CD4-positive, alpha-beta T cell (primary cell): ENCODE measurements at regions not wholly inside any gene's neighbourhood (a gene's known extent, or its start where the extent isn't known, plus 50 kb on each side); places are given as distances from the start of the nearest gene placed in this dataset.

Source experiments
- ATAC-seq: fragments of 200-7000 bp; cut with Tn5 transposase; one replicate; pipeline ENCODE4 v1.10.0; 2022; ENCODE audit warnings: mild to moderate bottlenecking; ENCODE audit not compliant: poor library complexity
- CTCF ChIA-PET: fragments of 350-600 bp; sonication (Branson Sonifier 250); formaldehyde crosslinking; loops from one replicate; lab custom pipeline; 2021; ENCODE audit warnings: antibody characterized with exemption, inconsistent platforms; lab: Charles Lee
- POLR2A ChIA-PET: fragments of 350-600 bp; sonication (Branson Sonifier 250); formaldehyde crosslinking; loops from one replicate; lab custom pipeline; 2021; ENCODE audit warnings: antibody characterized with exemption, inconsistent platforms; lab: Charles Lee
- DNase-seq, 14 experiments: peaks; one replicate each; pipeline ENCODE4 v3.0.0-alpha.2; 2013 to 2020; ENCODE audit warnings: mixed read lengths in 2 of 14
- H3K27ac ChIP-seq, 2 donors: one replicate each; pipeline versions ENCODE4 v1.5.1 to v1.7.0; 2013; ENCODE audit warnings: low read length in 2 of 2, low read depth in 1 of 2, mild to moderate bottlenecking in 1 of 2
- H3K27me3 ChIP-seq, 2 experiments: 1 replicate in 1 of 2; 2 replicates in 1 of 2; pipeline versions ENCODE4 v1.6.1 to v1.7.0; 2013; ENCODE audit warnings: low read length in 2 of 2, control low read depth in 1 of 2, mild to moderate bottlenecking in 1 of 2, moderate library complexity in 1 of 2; ENCODE audit not compliant: insufficient read depth in 2 of 2, control insufficient read depth in 1 of 2
- H3K36me3 ChIP-seq: one replicate; pipeline ENCODE4 v1.6.1; 2013; ENCODE audit warnings: low read length, control low read depth; ENCODE audit not compliant: insufficient read depth
- H3K4me1 ChIP-seq: one replicate; pipeline ENCODE4 v1.6.1; 2013; ENCODE audit warnings: low read length, control low read depth; ENCODE audit not compliant: insufficient read depth
- H3K4me3 ChIP-seq: one replicate; pipeline ENCODE4 v1.5.1; 2013; ENCODE audit warnings: mild to moderate bottlenecking, low read length, moderate library complexity
- H3K9me3 ChIP-seq, 2 experiments: 1 replicate in 1 of 2; 2 replicates in 1 of 2; pipeline versions ENCODE4 v1.6.1 to v1.7.0; 2013; ENCODE audit warnings: low read length in 2 of 2, mild to moderate bottlenecking in 2 of 2, control low read depth in 1 of 2, moderate library complexity in 1 of 2; ENCODE audit not compliant: control insufficient read depth in 1 of 2, insufficient read depth in 1 of 2
- H3K27ac Mint-ChIP-seq: one replicate; pipeline ENCODE4 v1.8.0; 2020; ENCODE audit warnings: mixed read lengths
- H3K27me3 Mint-ChIP-seq: one replicate; pipeline ENCODE4 v1.8.0; 2021; ENCODE audit warnings: mixed read lengths
- H3K36me3 Mint-ChIP-seq: one replicate; pipeline ENCODE4 v1.8.0; 2021; ENCODE audit warnings: low read depth, mixed read lengths
- H3K4me1 Mint-ChIP-seq: one replicate; pipeline ENCODE4 v1.8.0; 2021; ENCODE audit warnings: low read depth, mixed read lengths
- H3K4me3 Mint-ChIP-seq: one replicate; pipeline ENCODE4 v1.8.0; 2020; ENCODE audit warnings: mild to moderate bottlenecking, mixed read lengths
- H3K9me3 Mint-ChIP-seq: one replicate; pipeline ENCODE4 v1.8.0; 2020; ENCODE audit warnings: mixed read lengths
- intact Hi-C, 2 experiments: fragments of 100-400 bp; cut with DNase I in 1 of 2; cut with micrococcal nuclease in 1 of 2; formaldehyde crosslinking; loops; one replicate each; pipeline versions ENCODE4 v1.15.1 to v1.9.0; 2023 to 2025; cut with DNase I, micrococcal nuclease
- TF ChIP-seq, protein P1 (sequence below): fragments of 200-600 bp; IDR thresholded peaks from one replicate; pipeline ENCODE4 v1.8.0; 2022; ENCODE audit warnings: antibody characterized with exemption, mild to moderate bottlenecking

DNA sequence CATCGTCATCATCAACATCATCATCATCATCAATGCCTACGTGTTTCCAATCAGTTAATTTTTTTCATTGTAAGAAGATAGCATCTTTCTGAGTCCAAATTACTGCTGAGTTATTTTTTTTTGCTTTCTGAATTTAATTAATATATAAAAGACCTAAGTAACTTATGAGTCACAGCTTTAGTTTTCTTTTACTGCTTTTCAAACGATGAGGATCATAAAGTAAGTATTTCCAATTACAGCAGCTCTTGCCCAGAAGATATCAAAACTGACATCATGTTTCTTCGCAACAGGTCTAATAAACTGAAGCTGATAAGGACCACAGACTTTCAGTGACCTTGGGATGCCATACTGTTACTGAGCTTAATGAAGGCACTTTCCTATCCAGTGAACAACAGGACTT is 442.2 kb downstream of the DSEL start:
- H3K27ac Mint-ChIP-seq: no peak overlapping the region
- H3K4me3 Mint-ChIP-seq: no peak overlapping the region
- H3K4me1 ChIP-seq: no peaks in the 10 kb centered on the region
- DNase-seq: no peak
- TF ChIP-seq, protein P1, sequence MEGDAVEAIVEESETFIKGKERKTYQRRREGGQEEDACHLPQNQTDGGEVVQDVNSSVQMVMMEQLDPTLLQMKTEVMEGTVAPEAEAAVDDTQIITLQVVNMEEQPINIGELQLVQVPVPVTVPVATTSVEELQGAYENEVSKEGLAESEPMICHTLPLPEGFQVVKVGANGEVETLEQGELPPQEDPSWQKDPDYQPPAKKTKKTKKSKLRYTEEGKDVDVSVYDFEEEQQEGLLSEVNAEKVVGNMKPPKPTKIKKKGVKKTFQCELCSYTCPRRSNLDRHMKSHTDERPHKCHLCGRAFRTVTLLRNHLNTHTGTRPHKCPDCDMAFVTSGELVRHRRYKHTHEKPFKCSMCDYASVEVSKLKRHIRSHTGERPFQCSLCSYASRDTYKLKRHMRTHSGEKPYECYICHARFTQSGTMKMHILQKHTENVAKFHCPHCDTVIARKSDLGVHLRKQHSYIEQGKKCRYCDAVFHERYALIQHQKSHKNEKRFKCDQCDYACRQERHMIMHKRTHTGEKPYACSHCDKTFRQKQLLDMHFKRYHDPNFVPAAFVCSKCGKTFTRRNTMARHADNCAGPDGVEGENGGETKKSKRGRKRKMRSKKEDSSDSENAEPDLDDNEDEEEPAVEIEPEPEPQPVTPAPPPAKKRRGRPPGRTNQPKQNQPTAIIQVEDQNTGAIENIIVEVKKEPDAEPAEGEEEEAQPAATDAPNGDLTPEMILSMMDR: no peak
- intact Hi-C loops: no loop called here
- no peaks in the 10 kb centered on the region for H3K9me3 ChIP-seq
- ChIA-PET POLR2A (no interaction called here), CTCF (no interaction called here)
- no peaks in the 10 kb centered on the region for H3K27me3 ChIP-seq
- H3K9me3 Mint-ChIP-seq: peaks cover 3% of the 10 kb centered on the region
- H3K36me3 ChIP-seq: no peaks in the 10 kb centered on the region
- no peaks in the 10 kb centered on the region for H3K4me1 Mint-ChIP-seq
- H3K27ac ChIP-seq: no peak overlapping the region
- no peak for ATAC-seq
- H3K27me3 Mint-ChIP-seq: no peaks in the 10 kb centered on the region
- no peaks in the 10 kb centered on the region for H3K36me3 Mint-ChIP-seq
- H3K4me3 ChIP-seq: no peak overlapping the region

DNA sequence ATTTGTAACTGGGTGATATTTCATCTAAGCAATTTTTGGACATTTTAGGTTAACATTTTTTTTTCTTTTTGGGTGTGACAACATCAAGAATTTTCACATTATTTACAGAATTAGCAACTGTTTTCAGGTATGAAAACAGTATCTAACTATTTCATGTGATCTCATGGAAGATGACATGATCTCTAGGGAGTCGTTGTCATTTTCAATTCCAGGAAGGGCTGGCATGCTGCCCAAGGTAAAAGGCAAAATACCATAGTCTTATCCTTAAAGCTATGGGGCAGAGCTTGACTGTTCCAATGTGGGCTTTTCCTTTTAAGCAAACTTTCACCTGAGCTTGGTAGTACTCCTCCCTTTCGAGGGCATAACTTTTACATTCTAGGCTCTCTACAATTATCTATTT is 443.7 kb downstream of the DSEL start:
- ChIA-PET CTCF (no interaction called here), POLR2A (no interaction called here)
- Histone ChIP-seq H3K4me3 (no peak overlapping the region), H3K4me1 (no peaks in the 10 kb centered on the region), H3K27ac (no peak overlapping the region), H3K9me3 (no peaks in the 10 kb centered on the region), H3K36me3 (no peaks in the 10 kb centered on the region), H3K27me3 (no peaks in the 10 kb centered on the region)
- no peak for ATAC-seq
- TF ChIP-seq, protein P1: no peak
- H3K27me3 Mint-ChIP-seq: no peaks in the 10 kb centered on the region
- no peak overlapping the region for H3K27ac Mint-ChIP-seq
- intact Hi-C loops: no loop called here
- no peak overlapping the region for H3K4me3 Mint-ChIP-seq
- no peaks in the 10 kb centered on the region for H3K36me3 Mint-ChIP-seq
- no peaks in the 10 kb centered on the region for H3K4me1 Mint-ChIP-seq
- DNase-seq: no peak
- H3K9me3 Mint-ChIP-seq: peaks cover 3% of the 10 kb centered on the region

DNA sequence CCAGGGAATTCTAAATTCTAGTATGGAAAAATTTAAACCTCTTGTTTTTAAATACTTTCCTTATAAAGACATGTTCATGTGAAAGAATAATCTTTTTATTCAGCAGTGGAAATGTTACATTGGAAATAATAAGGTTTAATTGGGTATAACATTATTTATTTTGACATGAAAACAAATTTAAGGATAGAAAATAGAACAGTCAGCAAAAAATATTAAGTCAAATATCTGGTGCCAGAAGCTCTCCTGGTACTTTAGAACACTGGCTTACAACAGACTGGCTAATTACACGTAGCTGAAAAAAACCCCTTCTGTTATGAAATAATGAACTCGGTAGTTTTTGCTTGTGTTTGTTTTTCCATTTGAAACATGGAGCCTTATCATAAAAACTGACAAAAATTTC is 447.9 kb downstream of the DSEL start:
- ChIA-PET CTCF (no interaction called here), POLR2A (no interaction called here)
- Histone ChIP-seq H3K4me3 (no peak overlapping the region), H3K36me3 (no peaks in the 10 kb centered on the region), H3K27me3 (no peaks in the 10 kb centered on the region), H3K4me1 (no peaks in the 10 kb centered on the region), H3K9me3 (no peaks in the 10 kb centered on the region), H3K27ac (no peak overlapping the region)
- intact Hi-C loops: no loop called here
- no peak for ATAC-seq
- H3K27ac Mint-ChIP-seq: no peak overlapping the region
- H3K4me3 Mint-ChIP-seq: no peak overlapping the region
- DNase-seq: no peak
- no peaks in the 10 kb centered on the region for H3K9me3 Mint-ChIP-seq
- TF ChIP-seq, protein P1: no peak
- H3K36me3 Mint-ChIP-seq: no peaks in the 10 kb centered on the region
- no peaks in the 10 kb centered on the region for H3K4me1 Mint-ChIP-seq
- no peaks in the 10 kb centered on the region for H3K27me3 Mint-ChIP-seq
